Dendritic cell treated with granulocyte-macrophage colony-stimulating factor and Interleukin-4, amounts not matched to agents 40 ng/mL and 50 ng/mL, for 4 days (primary cell): ENCODE measurements at regions not wholly inside any gene's neighbourhood (a gene's known extent, or its start where the extent isn't known, plus 50 kb on each side); places are given as distances from the start of the nearest gene placed in this dataset.
"Not testable (repeated sequence)": the region's sequence is repeated elsewhere in the genome, so short reads cannot be mapped to it uniquely, and the experiment has no call there.

Source experiments
- H3K27ac Mint-ChIP-seq: one replicate; pipeline ENCODE4 v1.8.0; 2022; ENCODE audit warnings: mild to moderate bottlenecking, mixed read lengths
- H3K27me3 Mint-ChIP-seq: one replicate; pipeline ENCODE4 v1.8.0; 2022; ENCODE audit warnings: mild to moderate bottlenecking, mixed read lengths
- H3K36me3 Mint-ChIP-seq: one replicate; pipeline ENCODE4 v1.8.0; 2022; ENCODE audit warnings: low read depth, mixed read lengths
- H3K4me1 Mint-ChIP-seq: one replicate; pipeline ENCODE4 v1.8.0; 2022; ENCODE audit warnings: low read depth, mixed read lengths
- H3K4me3 Mint-ChIP-seq: one replicate; pipeline ENCODE4 v1.8.0; 2022; ENCODE audit warnings: mild to moderate bottlenecking, moderate library complexity, mixed read lengths
- H3K9me3 Mint-ChIP-seq: one replicate; pipeline ENCODE4 v1.8.0; 2022; ENCODE audit warnings: mixed read lengths
- intact Hi-C: fragments of 100-400 bp; cut with micrococcal nuclease; formaldehyde crosslinking; loops from one replicate; pipeline ENCODE4 v1.15.0; 2022

GRCh38 chr7:53191836-53192443, 156.5 kb downstream of the POM121L12 start:
- Mint-ChIP-seq H3K27me3 (no peaks in the 10 kb centered on the region), H3K4me3 (no peak overlapping the region), H3K36me3 (no peaks in the 10 kb centered on the region), H3K9me3 (peaks cover 28% of the 10 kb centered on the region), H3K4me1 (no peaks in the 10 kb centered on the region), H3K27ac (no peak overlapping the region)
- intact Hi-C loops = no loop called here

GRCh38 chr7:53205006-53205405, 169.6 kb downstream of the POM121L12 start:
- Mint-ChIP-seq H3K4me1 (no peaks in the 10 kb centered on the region), H3K27ac (no peak overlapping the region), H3K9me3 (peaks cover 19% of the 10 kb centered on the region), H3K36me3 (no peaks in the 10 kb centered on the region), H3K4me3 (no peak overlapping the region), H3K27me3 (no peaks in the 10 kb centered on the region)
- intact Hi-C loops = no loop called here

- Mint-ChIP-seq H3K27me3 (no peaks in the 10 kb centered on the region), H3K4me1 (no peaks in the 10 kb centered on the region), H3K9me3 (peaks cover 48% of the 10 kb centered on the region), H3K36me3 (no peaks in the 10 kb centered on the region), H3K27ac (no peak overlapping the region), H3K4me3 (no peak overlapping the region)
- intact Hi-C loops = no loop called here
Measured at GRCh38 chr7:53209129-53209528, 173.7 kb downstream of the POM121L12 start.

GRCh38 chr7:53214463-53214862, 179.0 kb downstream of the POM121L12 start:
- no peaks in the 10 kb centered on the region for H3K36me3 Mint-ChIP-seq
- peaks cover 5% of the 10 kb centered on the region for H3K27me3 Mint-ChIP-seq
- peaks cover 71% of the 10 kb centered on the region for H3K9me3 Mint-ChIP-seq
- intact Hi-C loops = no loop called here
- H3K27ac Mint-ChIP-seq = no peak overlapping the region
- no peak overlapping the region for H3K4me3 Mint-ChIP-seq
- no peaks in the 10 kb centered on the region for H3K4me1 Mint-ChIP-seq

- H3K4me3 Mint-ChIP-seq = no peak overlapping the region
- H3K36me3 Mint-ChIP-seq = no peaks in the 10 kb centered on the region
- H3K4me1 Mint-ChIP-seq = no peaks in the 10 kb centered on the region
- H3K27ac Mint-ChIP-seq = no peak overlapping the region
- intact Hi-C loops = no loop called here
- peaks cover 59% of the 10 kb centered on the region for H3K9me3 Mint-ChIP-seq
- peaks cover 5% of the 10 kb centered on the region for H3K27me3 Mint-ChIP-seq
Measured at GRCh38 chr7:53218730-53219504, 183.5 kb downstream of the POM121L12 start.

- Mint-ChIP-seq H3K27ac (no peak overlapping the region), H3K27me3 (no peaks in the 10 kb centered on the region), H3K4me3 (no peak overlapping the region), H3K4me1 (no peaks in the 10 kb centered on the region), H3K36me3 (no peaks in the 10 kb centered on the region), H3K9me3 (peaks cover under 1% of the 10 kb centered on the region)
- intact Hi-C loops = no loop called here
Measured at GRCh38 chr7:53229202-53229601, 193.8 kb downstream of the POM121L12 start.

- intact Hi-C loops = no loop called here
- H3K27me3 Mint-ChIP-seq = no peaks in the 10 kb centered on the region
- no peaks in the 10 kb centered on the region for H3K36me3 Mint-ChIP-seq
Measured at GRCh38 chr7:53237344-53237913, 202.0 kb downstream of the POM121L12 start.

GRCh38 chr7:53238021-53238605, 202.7 kb downstream of the POM121L12 start:
- peaks cover 37% of the 10 kb centered on the region for H3K9me3 Mint-ChIP-seq
- intact Hi-C loops = no loop called here
- H3K36me3 Mint-ChIP-seq = no peaks in the 10 kb centered on the region
- H3K27me3 Mint-ChIP-seq = no peaks in the 10 kb centered on the region
- H3K4me1 Mint-ChIP-seq = no peaks in the 10 kb centered on the region
- H3K4me3 Mint-ChIP-seq = no peak overlapping the region
- no peak overlapping the region for H3K27ac Mint-ChIP-seq

More at GRCh38 chr7:53237344-53237913, 202.0 kb downstream of the POM121L12 start:
- Mint-ChIP-seq H3K27ac (no peak overlapping the region), H3K4me3 (no peak overlapping the region), H3K4me1 (no peaks in the 10 kb centered on the region), H3K9me3 (peaks cover 32% of the 10 kb centered on the region)

- H3K4me1 Mint-ChIP-seq, H3K36me3 Mint-ChIP-seq, intact Hi-C loops, H3K27ac Mint-ChIP-seq, H3K27me3 Mint-ChIP-seq, H3K4me3 Mint-ChIP-seq: not testable (repeated sequence)
- peaks cover 42% of the 10 kb centered on the region for H3K9me3 Mint-ChIP-seq
Measured at GRCh38 chr7:53239151-53239550, 203.7 kb downstream of the POM121L12 start.

GRCh38 chr7:53245721-53246120, 210.3 kb downstream of the POM121L12 start:
- Mint-ChIP-seq H3K4me3 (no peak overlapping the region), H3K27me3 (no peaks in the 10 kb centered on the region), H3K27ac (no peak overlapping the region), H3K36me3 (no peaks in the 10 kb centered on the region), H3K4me1 (no peaks in the 10 kb centered on the region), H3K9me3 (peaks cover 25% of the 10 kb centered on the region)
- intact Hi-C loops = no loop called here

GRCh38 chr7:53246957-53247356, 211.5 kb downstream of the POM121L12 start:
- no peaks in the 10 kb centered on the region for H3K4me1 Mint-ChIP-seq
- H3K36me3 Mint-ChIP-seq = no peaks in the 10 kb centered on the region
- H3K27ac Mint-ChIP-seq = no peak overlapping the region
- no peak overlapping the region for H3K4me3 Mint-ChIP-seq
- peaks cover 25% of the 10 kb centered on the region for H3K9me3 Mint-ChIP-seq
- intact Hi-C loops = no loop called here
- H3K27me3 Mint-ChIP-seq = no peaks in the 10 kb centered on the region

- Mint-ChIP-seq H3K4me1 (no peaks in the 10 kb centered on the region), H3K4me3 (no peak overlapping the region), H3K27me3 (no peaks in the 10 kb centered on the region), H3K9me3 (peaks cover 32% of the 10 kb centered on the region), H3K36me3 (no peaks in the 10 kb centered on the region), H3K27ac (no peak overlapping the region)
- intact Hi-C loops = no loop called here
Measured at GRCh38 chr7:53252539-53252938, 217.1 kb downstream of the POM121L12 start.

- no peaks in the 10 kb centered on the region for H3K27me3 Mint-ChIP-seq
- no peaks in the 10 kb centered on the region for H3K4me1 Mint-ChIP-seq
- no peak overlapping the region for H3K27ac Mint-ChIP-seq
- no peak overlapping the region for H3K4me3 Mint-ChIP-seq
- intact Hi-C loops = no loop called here
- peaks cover 51% of the 10 kb centered on the region for H3K9me3 Mint-ChIP-seq
- H3K36me3 Mint-ChIP-seq = no peaks in the 10 kb centered on the region
Measured at GRCh38 chr7:53272081-53272480, 236.6 kb downstream of the POM121L12 start.

GRCh38 chr7:53281312-53281711, 245.9 kb downstream of the POM121L12 start:
- Mint-ChIP-seq H3K36me3 (no peaks in the 10 kb centered on the region), H3K27me3 (no peaks in the 10 kb centered on the region), H3K27ac (no peak overlapping the region), H3K4me3 (no peak overlapping the region), H3K9me3 (peaks cover 48% of the 10 kb centered on the region), H3K4me1 (no peaks in the 10 kb centered on the region)
- intact Hi-C loops = no loop called here
